AG04449 (cell line): ENCODE measurements at regions not wholly inside any gene's neighbourhood (a gene's known extent, or its start where the extent isn't known, plus 50 kb on each side); places are given as distances from the start of the nearest gene placed in this dataset.

Experiments
- CTCF ChIA-PET: fragments of 350-600 bp; formaldehyde crosslinking; extraction: SDS; loops from one replicate; lab custom pipeline; 2021; ENCODE audit warnings: antibody characterized with exemption; lab: Yijun Ruan, JAX
- POLR2A ChIA-PET: fragments of 400-600, 350-600 bp; formaldehyde crosslinking; extraction: SDS; loops from one replicate; lab custom pipeline; 2020; ENCODE audit warnings: antibody characterized with exemption, inconsistent platforms; lab: Yijun Ruan, JAX
- DNase-seq: peaks from one replicate; pipeline ENCODE4 v3.0.0-alpha.2; 2010; ENCODE audit warnings: low read depth, low spot score
- H3K4me3 ChIP-seq: 2 replicates; pipeline ENCODE4 v1.5.1; 2011; ENCODE audit warnings: low read depth, mild to moderate bottlenecking, control low read depth, low read length
- TF ChIP-seq, protein P1 (sequence below): IDR thresholded peaks from one replicate; pipeline ENCODE4 v1.5.1; 2011; ENCODE audit warnings: mild to moderate bottlenecking, moderate library complexity, low read length, control low read depth, inconsistent platforms; ENCODE audit not compliant: insufficient read depth; ENCODE audit errors: missing control alignments

DNA sequence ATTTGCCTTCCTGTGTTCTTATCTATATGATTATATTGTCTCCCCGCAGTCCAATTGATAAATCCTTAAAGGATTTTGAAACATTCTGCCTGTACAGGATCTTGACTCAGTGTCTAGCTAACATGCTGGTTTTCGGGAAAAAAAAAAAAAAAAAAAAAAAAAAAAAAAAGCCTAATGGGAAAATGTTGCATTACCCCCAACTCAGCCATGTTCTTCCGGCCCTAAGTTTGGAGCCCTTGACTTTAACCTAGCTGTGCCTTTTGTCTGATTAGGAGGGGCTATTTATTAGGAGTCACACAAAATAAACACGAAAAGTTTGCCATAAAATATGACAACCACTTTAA, 244.4 kb upstream of the TCF21 start:
- TF ChIP-seq, protein P1, sequence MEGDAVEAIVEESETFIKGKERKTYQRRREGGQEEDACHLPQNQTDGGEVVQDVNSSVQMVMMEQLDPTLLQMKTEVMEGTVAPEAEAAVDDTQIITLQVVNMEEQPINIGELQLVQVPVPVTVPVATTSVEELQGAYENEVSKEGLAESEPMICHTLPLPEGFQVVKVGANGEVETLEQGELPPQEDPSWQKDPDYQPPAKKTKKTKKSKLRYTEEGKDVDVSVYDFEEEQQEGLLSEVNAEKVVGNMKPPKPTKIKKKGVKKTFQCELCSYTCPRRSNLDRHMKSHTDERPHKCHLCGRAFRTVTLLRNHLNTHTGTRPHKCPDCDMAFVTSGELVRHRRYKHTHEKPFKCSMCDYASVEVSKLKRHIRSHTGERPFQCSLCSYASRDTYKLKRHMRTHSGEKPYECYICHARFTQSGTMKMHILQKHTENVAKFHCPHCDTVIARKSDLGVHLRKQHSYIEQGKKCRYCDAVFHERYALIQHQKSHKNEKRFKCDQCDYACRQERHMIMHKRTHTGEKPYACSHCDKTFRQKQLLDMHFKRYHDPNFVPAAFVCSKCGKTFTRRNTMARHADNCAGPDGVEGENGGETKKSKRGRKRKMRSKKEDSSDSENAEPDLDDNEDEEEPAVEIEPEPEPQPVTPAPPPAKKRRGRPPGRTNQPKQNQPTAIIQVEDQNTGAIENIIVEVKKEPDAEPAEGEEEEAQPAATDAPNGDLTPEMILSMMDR = no peak
- H3K4me3 ChIP-seq = no peak overlapping the region
- no peak for DNase-seq
- ChIA-PET POLR2A (interaction anchor here (1.4 kb wide), 1 partner anchor 21 kb away, joined by 3 read pairs; no protein-coding TSS in a partner anchor), CTCF (interaction anchor here (1.1 to 3.8 kb wide), 4 partner anchors 13 to 272 kb away, joined by 4 to 19 read pairs (median 10); no protein-coding TSS in a partner anchor)

DNA sequence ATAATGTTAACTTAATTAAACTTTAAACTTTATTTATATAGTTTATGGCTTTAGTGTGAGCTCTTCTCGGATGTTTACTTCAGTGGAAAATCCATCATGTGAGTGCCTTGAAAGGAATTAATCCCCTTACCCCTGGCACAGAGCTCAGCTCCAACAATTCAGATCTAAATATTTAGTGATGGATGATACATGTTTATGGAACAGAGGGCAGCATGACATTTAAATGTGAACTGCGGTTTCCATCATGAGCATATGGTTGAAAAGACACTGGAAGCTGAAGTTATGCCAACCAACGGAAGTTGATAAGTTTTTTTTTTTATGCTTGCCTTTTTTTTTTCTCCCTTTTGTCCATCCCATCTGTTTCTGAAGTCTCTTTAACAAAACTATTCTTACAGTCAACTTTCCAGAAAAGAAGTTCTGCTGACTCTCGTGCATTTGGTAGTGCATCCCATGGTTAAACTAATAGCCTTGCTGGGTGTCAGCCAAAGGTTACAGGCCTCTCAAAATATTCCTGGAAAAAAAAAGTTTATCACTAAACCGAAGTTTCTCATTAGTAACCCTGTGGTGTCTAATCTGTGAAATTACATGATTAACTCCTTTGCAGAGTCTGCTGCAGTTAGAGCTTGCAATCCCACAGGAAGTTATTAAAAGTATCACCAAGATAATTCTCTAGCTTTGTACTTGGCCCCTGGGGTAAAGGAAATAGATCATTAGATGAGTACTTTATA, 243.9 kb upstream of the TCF21 start:
- ChIA-PET POLR2A (interaction anchor here (1.4 kb wide), 1 partner anchor 21 kb away, joined by 3 read pairs; no protein-coding TSS in a partner anchor), CTCF (interaction anchor here (1.0 to 3.8 kb wide), 8 partner anchors 13 to 272 kb away, joined by 3 to 19 read pairs (median 4); no protein-coding TSS in a partner anchor)
- TF ChIP-seq, protein P1 = no peak
- H3K4me3 ChIP-seq = no peak overlapping the region
- DNase-seq = no peak

DNA sequence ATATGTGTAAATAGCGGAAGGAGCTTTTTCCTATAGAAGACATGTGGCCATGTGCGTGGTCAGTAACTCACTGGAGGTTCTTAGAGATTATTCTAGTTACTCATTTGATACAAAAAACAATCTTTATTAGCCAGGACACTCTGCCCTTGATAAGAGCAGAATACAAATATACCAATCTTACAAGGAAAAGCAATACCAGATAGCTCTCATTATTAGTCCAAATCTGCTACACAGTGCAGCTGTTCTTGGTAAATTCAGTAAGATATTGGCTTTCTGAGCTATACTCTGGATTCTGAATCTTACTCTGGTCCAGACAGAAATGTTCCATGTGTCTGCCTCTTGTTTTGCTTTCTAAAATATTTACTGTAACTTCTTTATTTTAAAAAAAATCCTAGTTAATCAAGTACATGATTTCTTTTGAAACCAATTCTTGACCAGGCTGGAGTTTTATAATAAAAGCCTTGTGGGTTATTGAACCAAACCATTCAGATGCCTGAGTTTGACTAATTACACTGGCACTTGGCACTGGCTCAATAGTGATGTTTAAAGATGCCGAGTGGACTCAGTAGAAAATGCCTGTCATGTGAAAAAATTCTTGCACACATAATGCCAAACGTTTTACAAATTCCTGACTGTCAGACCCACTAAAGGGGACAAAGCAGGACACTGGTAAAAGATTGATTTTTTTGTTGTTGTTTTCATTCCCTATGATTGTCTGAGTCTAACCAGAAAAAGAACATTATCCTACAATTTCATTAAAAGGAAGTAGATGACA, 242.8 kb upstream of the TCF21 start:
- CTCF ChIA-PET = interaction anchor here (1.0 to 3.8 kb wide), 7 partner anchors 14 to 271 kb away, joined by 3 to 19 read pairs (median 3); no protein-coding TSS in a partner anchor
- no peak for DNase-seq

DNA sequence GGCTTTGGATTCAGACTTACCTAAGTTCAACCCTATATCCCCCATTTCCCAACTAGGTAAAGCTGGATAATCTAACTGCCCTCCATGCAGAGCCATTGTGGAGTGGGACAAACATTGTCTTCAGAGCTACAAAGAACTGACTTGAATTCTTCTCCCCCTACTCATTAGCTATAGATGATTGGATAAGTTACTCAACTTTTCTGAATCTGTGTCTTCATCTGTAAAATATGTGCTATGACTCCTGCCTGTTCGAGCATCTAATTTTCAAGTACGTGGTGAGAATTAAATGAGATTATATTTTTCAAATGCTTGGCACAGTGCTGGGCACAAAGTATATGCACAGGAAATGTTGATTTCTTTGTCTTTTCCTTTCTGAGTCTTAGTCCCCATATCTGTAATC, 240.3 kb upstream of the TCF21 start:
- no peak overlapping the region for H3K4me3 ChIP-seq
- no peak for DNase-seq
- ChIA-PET CTCF (interaction anchor here (0.6 to 1.4 kb wide), 4 partner anchors 79 to 268 kb away, joined by 3 read pairs; no protein-coding TSS in a partner anchor), POLR2A (no interaction called here)
- TF ChIP-seq, protein P1 = no peak

More for the DNA sequence above, 242.8 kb upstream of the TCF21 start:
- no peak overlapping the region for H3K4me3 ChIP-seq
- TF ChIP-seq, protein P1 = no peak
- POLR2A ChIA-PET = interaction anchor here (1.0 kb wide), 1 partner anchor 244 kb away, joined by 3 read pairs; no protein-coding TSS in a partner anchor

DNA sequence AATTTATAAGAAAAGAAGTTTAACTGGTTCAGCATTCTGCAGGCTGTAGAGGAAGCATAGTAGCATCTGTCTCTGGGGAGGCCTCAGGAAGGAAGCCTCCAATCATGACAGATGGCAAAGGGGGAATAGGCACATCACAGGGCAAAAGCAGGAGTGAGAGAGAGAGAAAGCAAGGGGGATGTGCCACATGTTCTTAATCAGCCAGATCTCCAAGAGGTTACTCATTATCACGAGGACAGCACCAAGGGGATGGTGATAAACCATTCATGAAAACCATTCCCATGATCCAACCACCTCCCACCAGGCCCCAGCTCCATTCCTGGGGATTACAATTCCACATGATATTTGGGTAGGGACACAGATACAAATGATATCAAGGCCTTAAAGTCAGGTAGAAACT, 217.5 kb upstream of the TCF21 start:
- ChIA-PET CTCF (interaction anchor here (2.4 kb wide), 1 partner anchor 11 kb away, joined by 6 read pairs; no protein-coding TSS in a partner anchor), POLR2A (interaction anchor here (0.5 kb wide), 1 partner anchor 224 kb away, joined by 3 read pairs; no protein-coding TSS in a partner anchor)
- no peak overlapping the region for H3K4me3 ChIP-seq
- DNase-seq = no peak
- TF ChIP-seq, protein P1 = no peak
